MM.1S (cell line): ENCODE measurements at regions not wholly inside any gene's neighbourhood (a gene's known extent, or its start where the extent isn't known, plus 50 kb on each side); places are given as distances from the start of the nearest gene placed in this dataset.

Source experiments
- DNase-seq: peaks from one replicate; pipeline ENCODE4 v3.0.0-alpha.2; 2015
- H2AFZ ChIP-seq: fragments of 300-600 bp; sonication (generic); 2 replicates; pipeline ENCODE4 v1.6.0; 2016; ENCODE audit warnings: antibody characterized with exemption, low read length
- H3F3A ChIP-seq: fragments of 300-600 bp; sonication (generic); 2 replicates; pipeline ENCODE4 v1.6.1; 2016; ENCODE audit warnings: mild to moderate bottlenecking, antibody characterized with exemption, low read length, moderate library complexity, mixed read lengths; ENCODE audit not compliant: insufficient read depth
- H3K27ac ChIP-seq: fragments of 300-600 bp; sonication (generic); 2 replicates; pipeline ENCODE4 v1.5.1; 2016; ENCODE audit warnings: mild to moderate bottlenecking, low read length
- H3K27me3 ChIP-seq: fragments of 300-600 bp; sonication (generic); replicated peaks from 2 replicates; pipeline ENCODE4 v1.6.0; 2016; ENCODE audit warnings: low read length; ENCODE audit not compliant: insufficient read depth
- H3K36me3 ChIP-seq: fragments of 300-600 bp; sonication (generic); replicated peaks from 2 replicates; pipeline ENCODE4 v1.6.1; 2016; ENCODE audit warnings: mild to moderate bottlenecking, low read length, mixed read lengths; ENCODE audit not compliant: insufficient read depth
- H3K4me1 ChIP-seq: fragments of 300-600 bp; sonication (generic); 2 replicates; pipeline ENCODE4 v1.6.1; 2016; ENCODE audit warnings: low read length, mixed read lengths
- H3K4me2 ChIP-seq: fragments of 300-600 bp; sonication (generic); 2 replicates; pipeline ENCODE4 v1.6.0; 2016; ENCODE audit warnings: low read depth, low read length
- H3K4me3 ChIP-seq: fragments of 300-600 bp; sonication (generic); 2 replicates; pipeline ENCODE4 v1.5.1; 2016; ENCODE audit warnings: low read length, mixed read lengths
- H3K79me2 ChIP-seq: fragments of 300-600 bp; sonication (generic); 2 replicates; pipeline ENCODE4 v1.6.1; 2016; ENCODE audit warnings: mixed run types, low read length, mixed read lengths
- H3K9ac ChIP-seq: fragments of 300-600 bp; sonication (generic); 2 replicates; pipeline ENCODE4 v1.6.1; 2016; ENCODE audit warnings: low read length, mixed read lengths
- H3K9me2 ChIP-seq: fragments of 300-600 bp; sonication (generic); replicated peaks from 2 replicates; pipeline ENCODE4 v1.6.1; 2016; ENCODE audit warnings: mild to moderate bottlenecking, low read length, mixed read lengths; ENCODE audit not compliant: insufficient read depth
- H3K9me3 ChIP-seq: fragments of 300-600 bp; sonication (generic); replicated peaks from 2 replicates; pipeline ENCODE4 v1.6.1; 2016; ENCODE audit warnings: mild to moderate bottlenecking, low read length, mixed read lengths; ENCODE audit not compliant: insufficient read depth
- H4K20me1 ChIP-seq: fragments of 300-600 bp; sonication (generic); 2 replicates; pipeline ENCODE4 v1.6.1; 2016; ENCODE audit warnings: mild to moderate bottlenecking, low read length, moderate library complexity, mixed read lengths; ENCODE audit not compliant: insufficient read depth
- EZH2 ChIP-seq: fragments of 300-600 bp; sonication (generic); optimal IDR thresholded peaks from 2 replicates; pipeline ENCODE3; 2017; ENCODE audit warnings: low read depth, mild to moderate bottlenecking, antibody characterized with exemption, low read length, mixed read lengths
- EZH2phosphoT487 ChIP-seq: fragments of 300-600 bp; sonication (generic); IDR thresholded peaks from 2 replicates; pipeline ENCODE4 v1.6.1; 2018; ENCODE audit warnings: antibody characterized with exemption, low read length
- TF ChIP-seq, protein P1 (sequence below): fragments of 300-600 bp; sonication (generic); IDR thresholded peaks from 2 replicates; pipeline ENCODE4 v1.5.1; 2016; ENCODE audit warnings: antibody characterized with exemption, low read length, mixed read lengths

DNA sequence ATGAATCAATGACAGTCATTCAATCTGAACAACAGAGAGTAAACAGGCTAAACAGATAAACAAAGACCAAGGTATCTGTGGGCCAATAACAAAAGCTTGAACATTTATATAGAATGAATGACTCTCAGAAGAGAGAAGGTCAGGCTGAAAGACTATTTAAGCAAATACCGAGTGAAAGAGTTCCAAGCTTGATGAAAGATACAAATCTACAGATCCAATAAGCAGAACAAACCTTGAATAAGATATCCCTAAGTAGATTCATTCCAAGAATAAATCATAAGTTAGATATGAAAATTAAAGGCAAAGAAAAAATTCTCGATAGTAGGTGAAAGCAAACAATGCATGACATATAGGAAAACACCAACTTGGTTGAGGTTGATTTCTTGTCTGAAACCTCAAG, 376.4 kb upstream of the IGFBP3 start:
- H3K27ac ChIP-seq: no peak overlapping the region
- DNase-seq: no peak
- no peak overlapping the region for H3K4me2 ChIP-seq

DNA sequence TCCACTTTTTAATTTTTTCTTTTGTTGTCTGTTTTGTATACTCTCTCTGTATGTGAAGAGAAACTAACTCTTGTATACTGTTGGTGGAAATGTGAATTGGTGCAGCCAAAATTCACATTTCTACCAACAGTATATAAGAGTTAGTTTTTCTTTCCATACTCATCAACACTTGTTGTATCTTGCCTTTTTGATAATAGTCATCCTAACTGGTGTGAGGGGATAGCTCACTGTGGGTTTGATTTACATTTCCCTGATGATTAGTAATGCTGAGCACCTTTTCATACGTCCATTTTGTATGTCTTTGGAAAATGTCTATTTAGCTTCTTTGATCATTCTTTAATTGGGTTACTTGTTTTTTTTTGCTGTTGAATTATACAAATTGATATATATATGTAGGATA, 375.5 kb upstream of the IGFBP3 start:
- H3K9me2 ChIP-seq: no peaks in the 10 kb centered on the region
- no peak overlapping the region for H3K4me3 ChIP-seq
- no peak overlapping the region for H3K9ac ChIP-seq
- DNase-seq: no peak
- TF ChIP-seq, protein P1, sequence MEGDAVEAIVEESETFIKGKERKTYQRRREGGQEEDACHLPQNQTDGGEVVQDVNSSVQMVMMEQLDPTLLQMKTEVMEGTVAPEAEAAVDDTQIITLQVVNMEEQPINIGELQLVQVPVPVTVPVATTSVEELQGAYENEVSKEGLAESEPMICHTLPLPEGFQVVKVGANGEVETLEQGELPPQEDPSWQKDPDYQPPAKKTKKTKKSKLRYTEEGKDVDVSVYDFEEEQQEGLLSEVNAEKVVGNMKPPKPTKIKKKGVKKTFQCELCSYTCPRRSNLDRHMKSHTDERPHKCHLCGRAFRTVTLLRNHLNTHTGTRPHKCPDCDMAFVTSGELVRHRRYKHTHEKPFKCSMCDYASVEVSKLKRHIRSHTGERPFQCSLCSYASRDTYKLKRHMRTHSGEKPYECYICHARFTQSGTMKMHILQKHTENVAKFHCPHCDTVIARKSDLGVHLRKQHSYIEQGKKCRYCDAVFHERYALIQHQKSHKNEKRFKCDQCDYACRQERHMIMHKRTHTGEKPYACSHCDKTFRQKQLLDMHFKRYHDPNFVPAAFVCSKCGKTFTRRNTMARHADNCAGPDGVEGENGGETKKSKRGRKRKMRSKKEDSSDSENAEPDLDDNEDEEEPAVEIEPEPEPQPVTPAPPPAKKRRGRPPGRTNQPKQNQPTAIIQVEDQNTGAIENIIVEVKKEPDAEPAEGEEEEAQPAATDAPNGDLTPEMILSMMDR: no peak
- TF ChIP-seq EZH2phosphoT487: no peak
- no peak for TF ChIP-seq EZH2
- no peaks in the 10 kb centered on the region for H3K4me1 ChIP-seq
- H3K4me2 ChIP-seq: no peak overlapping the region
- no peak overlapping the region for H2AFZ ChIP-seq
- no peaks in the 10 kb centered on the region for H3K27me3 ChIP-seq
- H3K27ac ChIP-seq: no peak overlapping the region
- H3K36me3 ChIP-seq: no peaks in the 10 kb centered on the region
- no peaks in the 10 kb centered on the region for H3K79me2 ChIP-seq
- no peaks in the 10 kb centered on the region for H3F3A ChIP-seq
- no peaks in the 10 kb centered on the region for H4K20me1 ChIP-seq
- no peaks in the 10 kb centered on the region for H3K9me3 ChIP-seq

More for the DNA sequence above, 376.4 kb upstream of the IGFBP3 start:
- no peaks in the 10 kb centered on the region for H3F3A ChIP-seq
- no peaks in the 10 kb centered on the region for H4K20me1 ChIP-seq
- H3K9me2 ChIP-seq: no peaks in the 10 kb centered on the region
- H3K36me3 ChIP-seq: no peaks in the 10 kb centered on the region
- H3K27me3 ChIP-seq: no peaks in the 10 kb centered on the region
- H3K9me3 ChIP-seq: no peaks in the 10 kb centered on the region
- H3K4me1 ChIP-seq: no peaks in the 10 kb centered on the region
- no peaks in the 10 kb centered on the region for H3K79me2 ChIP-seq
- no peak overlapping the region for H3K9ac ChIP-seq
- no peak overlapping the region for H2AFZ ChIP-seq
- TF ChIP-seq EZH2 (no peak), EZH2phosphoT487 (no peak)
- TF ChIP-seq, protein P1: no peak
- no peak overlapping the region for H3K4me3 ChIP-seq

DNA sequence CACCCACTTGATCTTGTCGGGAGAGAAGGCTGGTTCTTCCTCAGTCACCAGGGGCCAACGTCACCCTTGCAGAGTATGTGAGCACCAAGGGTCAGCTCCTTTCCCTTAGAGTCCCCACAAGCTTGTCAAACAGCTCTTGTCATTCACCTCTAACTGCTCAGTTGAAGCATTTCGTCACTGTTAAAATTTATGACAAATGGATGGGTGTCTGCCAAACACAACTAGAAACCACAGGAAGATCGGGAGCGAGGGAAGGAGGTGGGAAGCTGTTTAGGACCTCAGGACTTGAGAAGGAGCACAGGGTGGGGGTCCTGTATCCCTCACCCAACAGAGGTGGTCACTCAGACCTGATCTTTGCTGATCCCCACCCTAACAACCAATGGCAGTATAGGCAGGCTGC, 373.3 kb upstream of the IGFBP3 start:
- Histone ChIP-seq H3K4me2 (no peak overlapping the region), H3K36me3 (no peaks in the 10 kb centered on the region)

More for the DNA sequence above, 373.3 kb upstream of the IGFBP3 start:
- Histone ChIP-seq H3K27ac (no peak overlapping the region), H3F3A (no peaks in the 10 kb centered on the region), H3K27me3 (no peaks in the 10 kb centered on the region), H2AFZ (no peak overlapping the region), H3K9me2 (no peaks in the 10 kb centered on the region), H3K4me1 (no peaks in the 10 kb centered on the region), H3K79me2 (no peaks in the 10 kb centered on the region), H3K9me3 (no peaks in the 10 kb centered on the region), H4K20me1 (no peaks in the 10 kb centered on the region), H3K4me3 (no peak overlapping the region), H3K9ac (no peak overlapping the region)
- no peak for DNase-seq
- TF ChIP-seq, protein P1: no peak
- TF ChIP-seq EZH2phosphoT487 (no peak), EZH2 (no peak)
